ENCODE measurements at regions not wholly inside any gene's neighbourhood (a gene's known extent, or its start where the extent isn't known, plus 50 kb on each side); places are given as distances from the start of the nearest gene placed in this dataset.
"Not testable (repeated sequence)": the region's sequence is repeated elsewhere in the genome, so short reads cannot be mapped to it uniquely, and the experiment has no call there.

- no peak for DNase-seq
Measured at GRCh38 chr6:115873901-115874300, 186.8 kb downstream of the FRK start.

- no peak for DNase-seq
Measured at GRCh38 chr6:115870464-115870863, 190.2 kb downstream of the FRK start.

GRCh38 chr6:115865914-115866313, 194.8 kb downstream of the FRK start:
- no peak for DNase-seq

DNA sequence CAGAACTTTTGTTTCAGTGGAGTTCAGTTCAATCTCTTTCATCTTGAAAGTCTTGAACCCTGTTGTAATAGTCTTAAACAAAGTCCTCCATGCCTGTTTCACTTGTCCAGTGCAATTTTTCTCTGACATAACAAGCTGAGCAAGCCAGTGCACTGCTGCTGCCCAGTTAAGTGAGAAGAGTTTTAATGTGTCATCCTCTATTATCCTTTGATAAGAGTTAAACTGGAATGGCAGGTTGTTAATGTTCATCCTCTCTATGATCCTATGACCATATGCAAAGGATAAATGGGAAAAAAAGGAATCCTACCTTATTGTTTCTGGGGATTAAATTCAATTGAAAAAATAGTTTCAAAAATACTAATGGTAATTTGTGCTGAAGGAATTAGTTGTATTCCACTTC, 197.5 kb downstream of the FRK start:
- DNase-seq, result no peak

GRCh38 chr6:115861658-115862057, 199.0 kb downstream of the FRK start:
- not testable (repeated sequence) for DNase-seq

- not testable (repeated sequence) for DNase-seq
Measured at GRCh38 chr6:115859577-115859976, 201.1 kb downstream of the FRK start.

DNA sequence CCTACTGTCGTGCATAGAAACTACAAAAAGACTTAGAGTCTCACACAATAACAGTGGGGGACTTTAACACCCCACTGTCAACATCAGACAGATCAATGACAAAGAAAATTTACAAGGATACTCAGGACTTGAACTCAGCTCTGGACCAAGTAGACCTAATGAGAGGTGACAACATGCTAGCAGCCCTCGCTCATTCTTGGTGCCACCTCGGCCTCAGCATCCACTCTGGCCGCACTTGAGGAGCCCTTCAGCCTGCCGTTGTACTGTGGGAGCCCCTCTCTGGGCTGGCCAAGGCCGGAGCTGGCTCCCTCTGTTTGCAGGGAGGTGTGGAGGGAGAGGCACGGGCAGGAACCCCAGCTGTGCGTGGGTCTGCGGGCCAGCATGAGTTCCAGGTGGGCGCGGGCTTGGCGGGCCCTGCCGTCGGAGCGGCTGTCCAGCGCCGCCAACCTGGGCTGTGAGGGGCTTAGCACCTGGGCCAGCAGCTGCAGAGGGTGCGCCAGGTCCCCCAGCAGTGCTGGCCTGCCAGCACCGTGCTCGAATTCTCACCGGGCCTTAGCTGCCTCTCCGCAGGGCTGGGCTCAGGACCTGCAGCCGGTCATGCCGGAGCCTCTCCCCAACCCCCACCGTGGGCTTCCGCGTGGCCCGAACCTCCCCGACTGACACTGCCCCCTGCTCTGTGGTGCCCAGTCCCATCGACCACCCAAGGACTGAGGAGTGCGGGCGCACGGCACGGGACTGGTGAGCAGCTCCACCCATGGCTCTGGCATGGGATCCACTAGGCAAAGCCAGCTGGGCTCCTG, 205.6 kb downstream of the FRK start:
- DNase-seq, result no peak

DNA sequence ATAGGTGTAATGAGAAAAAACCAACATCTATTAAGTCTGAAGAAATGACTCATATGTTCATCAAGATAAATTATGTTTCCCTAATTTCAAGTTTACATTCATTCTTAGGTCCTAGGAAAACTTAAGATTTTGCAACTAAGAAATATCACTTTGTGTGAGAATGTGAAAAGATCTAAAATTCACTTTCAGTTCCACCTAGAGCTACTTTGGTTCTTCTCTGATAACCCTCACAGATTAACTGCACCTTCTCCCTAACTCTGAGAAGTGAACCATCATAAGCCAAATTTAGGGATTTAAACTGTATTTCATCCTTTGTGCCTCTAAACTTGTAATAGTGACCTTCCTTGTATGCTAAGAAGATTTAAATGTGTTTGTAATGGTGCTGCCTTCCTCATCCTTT, 213.0 kb downstream of the FRK start:
- no peak for DNase-seq

GRCh38 chr6:115843945-115844344, 216.7 kb downstream of the FRK start:
- no peak for DNase-seq

DNA sequence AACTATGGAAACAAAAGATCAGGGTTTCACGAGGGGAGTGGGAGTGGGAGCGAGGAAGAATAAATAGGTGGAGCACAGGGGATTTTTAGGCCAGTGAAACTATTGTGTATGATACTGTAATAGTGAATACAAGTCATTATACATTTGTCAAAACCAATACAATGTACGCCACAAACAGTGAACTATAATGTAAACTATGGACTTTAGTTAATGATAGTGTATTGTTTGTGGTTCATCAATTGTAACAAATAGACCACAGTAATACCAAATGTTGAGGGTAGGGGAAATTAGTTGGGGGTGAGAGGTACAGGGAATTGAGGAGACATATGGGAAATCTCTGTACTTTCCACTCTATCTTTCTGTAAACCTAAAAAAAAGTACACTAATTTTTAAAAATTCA, 218.4 kb downstream of the FRK start:
- no peak for DNase-seq

DNA sequence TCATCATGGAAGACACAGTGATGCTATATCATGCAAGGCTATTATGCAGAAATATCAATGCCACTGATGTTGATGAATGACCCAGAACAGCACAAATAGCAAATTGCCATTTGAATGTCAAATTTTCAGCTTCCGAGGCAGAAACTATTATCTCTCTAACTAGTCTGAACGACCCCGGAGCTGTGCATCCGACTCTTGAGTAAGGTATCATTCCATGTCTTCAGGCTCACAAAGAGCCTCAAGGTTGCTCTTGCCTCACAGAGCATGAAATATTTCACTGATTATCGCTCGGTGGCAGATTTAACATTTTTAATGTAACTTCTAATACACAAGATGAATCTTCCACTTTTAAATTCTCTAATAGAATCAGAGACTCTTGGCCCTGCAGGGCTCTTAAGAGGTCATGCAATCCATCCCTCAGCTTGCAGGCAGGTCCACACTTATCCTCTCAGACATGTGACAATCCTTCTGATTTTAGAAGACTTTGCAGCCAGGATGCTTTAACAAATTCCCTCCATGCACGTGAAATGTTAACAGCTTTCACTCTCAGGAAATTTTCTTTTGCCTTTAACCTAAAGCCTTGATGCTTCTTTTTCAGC, 221.0 kb downstream of the FRK start:
- no peak for DNase-seq

DNA sequence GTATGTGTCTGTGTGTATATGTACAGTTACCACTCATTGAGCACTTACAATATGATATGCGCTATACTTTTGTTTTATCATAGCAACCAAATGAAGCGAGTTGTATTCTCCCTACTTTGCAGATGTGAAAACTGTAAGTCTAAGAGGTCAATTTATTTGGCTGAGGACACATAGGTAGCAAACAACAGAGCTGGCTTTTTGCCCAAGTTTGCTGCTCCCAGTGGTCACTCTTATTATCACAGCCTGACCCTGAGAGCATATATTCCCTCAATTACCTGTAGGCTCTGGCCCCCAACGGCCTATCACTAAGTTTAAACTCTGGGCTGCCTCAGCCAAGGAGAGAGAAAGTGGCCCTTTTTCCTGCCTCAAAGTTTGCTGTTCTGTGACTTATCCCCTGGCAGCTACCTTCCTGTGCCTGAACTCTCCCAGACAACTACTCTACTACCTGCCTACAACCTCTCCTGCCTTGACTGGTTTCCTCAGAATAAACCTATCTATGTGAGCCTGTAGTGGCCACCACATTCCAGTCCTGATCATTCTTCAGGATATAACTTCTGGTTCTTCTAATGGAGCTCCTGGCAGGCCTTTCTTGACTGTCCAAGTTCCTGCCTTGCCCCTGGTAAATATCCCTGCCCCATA, 221.8 kb downstream of the FRK start:
- DNase-seq, result no peak

DNA sequence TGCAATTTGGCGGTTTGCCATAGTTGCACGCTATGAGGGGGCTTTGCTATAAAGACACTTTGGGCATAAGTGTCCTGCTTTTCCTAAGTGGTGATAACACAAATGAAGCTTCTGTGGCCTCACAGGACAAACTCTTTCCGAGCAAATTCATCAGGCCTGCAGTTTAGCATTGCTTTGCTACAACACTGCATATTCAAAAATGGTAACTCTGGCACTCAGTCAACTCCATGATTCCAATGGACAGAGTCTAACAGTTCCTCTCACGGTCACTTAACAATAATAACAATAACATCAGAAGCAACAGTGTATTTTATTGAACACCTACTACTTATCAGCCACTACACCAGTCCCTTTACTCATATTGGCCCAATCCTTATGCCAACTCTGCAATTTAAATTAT, 222.5 kb downstream of the FRK start:
- DNase-seq, result no peak

GRCh38 chr6:115836374-115836773, 224.3 kb downstream of the FRK start:
- not testable (repeated sequence) for DNase-seq

DNA sequence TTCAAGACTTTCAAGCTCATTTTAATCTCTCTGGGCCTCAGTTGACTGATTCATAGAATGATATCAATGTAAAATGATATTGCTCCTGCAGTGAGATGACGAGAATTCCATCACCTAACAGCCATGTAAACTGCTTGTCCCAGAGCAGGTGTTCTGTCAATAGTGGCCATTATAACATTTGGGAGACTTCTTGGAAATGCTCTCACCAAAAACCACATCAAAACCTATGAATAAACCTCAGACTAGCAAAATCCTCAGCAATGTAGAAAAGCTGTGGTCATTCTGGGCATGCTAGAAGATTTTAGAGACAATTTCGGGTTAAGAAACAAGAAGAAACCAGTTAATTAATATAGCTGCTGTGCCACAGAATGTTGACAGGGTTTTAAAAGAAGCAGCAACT, 225.4 kb downstream of the FRK start:
- DNase-seq, result no peak

DNA sequence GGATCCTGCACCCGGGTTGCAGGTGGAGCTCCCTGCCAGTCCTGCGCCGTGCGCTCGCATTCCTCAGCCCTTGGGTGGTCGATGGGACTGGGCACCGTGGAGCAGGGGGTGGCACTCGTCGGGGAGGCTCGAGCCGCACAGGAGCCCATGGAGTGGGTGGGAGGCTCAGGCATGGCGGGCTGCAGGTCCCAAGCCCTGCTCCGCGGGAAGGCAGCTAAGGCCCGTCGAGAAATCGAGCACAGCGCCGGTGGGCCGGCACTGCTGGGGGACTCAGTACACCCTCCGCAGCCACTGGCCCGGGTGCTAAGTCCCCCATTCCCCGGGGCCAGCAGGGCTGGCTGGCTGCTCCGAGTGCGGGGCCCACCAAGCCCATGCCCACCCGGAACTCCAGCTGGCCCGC, 226.1 kb downstream of the FRK start:
- DNase-seq, result not testable (repeated sequence)

GRCh38 chr6:115832786-115833185, 227.9 kb downstream of the FRK start:
- no peak for DNase-seq

- DNase-seq, result no peak
Measured at GRCh38 chr6:115832186-115832585, 228.5 kb downstream of the FRK start.

GRCh38 chr6:115830895-115831294, 229.8 kb downstream of the FRK start:
- DNase-seq, result no peak

DNA sequence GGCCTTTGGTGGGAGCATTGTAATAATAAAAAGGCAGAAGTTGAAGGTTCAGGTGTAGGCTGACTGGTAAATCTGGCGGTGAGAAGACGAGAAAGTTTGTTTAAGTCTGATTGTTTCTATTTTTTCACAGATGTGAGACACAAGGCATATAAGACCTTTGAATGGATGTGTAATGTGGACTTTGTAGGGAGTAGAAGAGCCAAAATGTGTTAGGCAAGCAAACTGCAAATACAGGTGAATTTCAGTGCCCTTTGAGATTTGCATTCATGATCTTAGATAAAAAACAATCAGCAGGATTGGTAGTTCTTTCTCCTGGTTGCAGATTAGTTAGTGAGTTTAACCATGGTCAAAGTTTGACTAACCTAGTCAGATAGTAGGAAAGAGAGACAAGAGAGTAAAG, 238.9 kb downstream of the FRK start:
- no peak for DNase-seq

GRCh38 chr6:115819506-115819905, 241.2 kb downstream of the FRK start:
- DNase-seq, result no peak

DNA sequence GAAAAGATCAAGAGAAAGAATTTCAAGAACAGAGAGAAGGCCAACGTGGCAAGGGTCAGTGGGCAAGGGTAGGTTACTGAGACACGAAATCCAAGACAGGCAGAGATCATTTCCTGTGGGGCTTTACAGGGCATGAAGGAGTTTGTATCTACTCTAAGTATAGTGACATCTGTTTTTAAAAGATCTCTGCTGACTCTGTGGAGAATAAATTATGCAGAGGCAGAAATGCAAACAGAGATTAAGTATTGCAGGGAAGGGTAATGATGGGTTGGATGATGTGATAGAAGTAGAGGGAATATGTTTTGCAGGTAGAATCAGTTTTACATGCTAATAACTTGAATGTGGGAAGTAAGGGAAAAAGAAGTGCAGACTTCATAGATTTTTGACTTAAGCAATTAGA, 243.5 kb downstream of the FRK start:
- DNase-seq, result no peak

- DNase-seq, result no peak
Measured at GRCh38 chr6:115814907-115815306, 245.8 kb downstream of the FRK start.

DNA sequence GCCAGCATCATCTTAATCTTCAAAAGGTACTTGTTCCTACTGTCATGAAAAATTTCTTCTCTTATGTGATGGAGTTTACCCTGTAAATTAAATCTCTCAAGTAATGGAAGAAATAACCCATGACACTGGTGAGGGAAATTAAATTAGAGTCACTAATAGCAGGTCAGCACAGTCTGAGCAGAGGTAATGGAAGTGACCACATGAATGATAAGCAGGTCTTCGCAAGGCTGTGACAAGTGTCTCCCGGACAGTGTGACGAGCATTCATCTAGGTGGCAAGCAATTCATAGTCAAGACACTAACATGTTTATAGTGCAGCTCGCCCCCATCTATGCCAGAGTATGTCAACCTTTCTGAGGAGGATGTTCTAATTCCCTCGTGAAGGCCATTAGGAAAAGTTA, 249.2 kb downstream of the FRK start:
- no peak for DNase-seq
